K562 (cell line): ENCODE measurements at regions not wholly inside any gene's neighbourhood (a gene's known extent, or its start where the extent isn't known, plus 50 kb on each side); places are given as distances from the start of the nearest gene placed in this dataset.

ENCODE experiments used
- ATAC-seq: fragments of 200-7000 bp; cut with Tn5 transposase; 3 replicates; pipeline ENCODE4 v1.9.1; 2020; ENCODE audit warnings: moderate library complexity
- BruUV-seq: library from RNA; stranded (reverse); fragments of 400-500 nt; replicated peaks from 2 replicates; lab custom pipeline; 2021; lab: Mats Ljungman, UMichigan
- CTCF ChIA-PET: fragments of 300-600 bp; formaldehyde crosslinking; extraction: SDS; loops from one replicate; lab custom pipeline; 2021; ENCODE audit warnings: low intra/inter-chr PET ratio; lab: Yijun Ruan, JAX
- POLR2A ChIA-PET: fragments of 300-600, 350-650 bp; sonication (Branson Sonifier 250); formaldehyde crosslinking; extraction: SDS; loops from one replicate; lab custom pipeline; 2021; ENCODE audit warnings: antibody characterized with exemption, inconsistent platforms; lab: Yijun Ruan, JAX
- DNase-seq, 4 experiments: peaks; one replicate each; pipeline versions ENCODE4 v3.0.0 to v3.0.0-alpha.2; 2011 to 2018; ENCODE audit warnings: low spot score in 3 of 4, mixed read lengths in 3 of 4; ENCODE audit errors: extremely low read depth in 1 of 4
- FAIRE-seq: peaks from 2 replicates; lab custom pipeline; 2011; peaks lifted over from hg19 to GRCh38; lab: Jason Lieb, UNC
- H2AFZ ChIP-seq: 2 replicates; pipeline ENCODE4 v1.6.0; 2011; ENCODE audit warnings: low read depth, low read length, control low read depth, inconsistent platforms
- H3K27ac ChIP-seq: fragments of 200-600 bp; 3 replicates; pipeline ENCODE4 v1.8.0; 2011; ENCODE audit warnings: low read depth, mild to moderate bottlenecking, control low read depth, inconsistent platforms, low read length, moderate library complexity, mixed read lengths; ENCODE audit errors: extremely low read depth
- H3K27me3 ChIP-seq, 2 experiments: fragments of 300-600 bp in 1 of 2; 2 replicates in 1 of 2; 3 replicates in 1 of 2; pipeline versions ENCODE4 v1.6.0 to v1.8.0; 2011; ENCODE audit warnings: inconsistent platforms in 2 of 2, low read length in 2 of 2, mild to moderate bottlenecking in 1 of 2, mixed read lengths in 1 of 2, moderate library complexity in 1 of 2; ENCODE audit not compliant: control insufficient read depth in 2 of 2, insufficient read depth in 2 of 2
- H3K36me3 ChIP-seq: fragments of 300-600 bp; 3 replicates; pipeline ENCODE4 v1.8.0; 2011; ENCODE audit warnings: mild to moderate bottlenecking, low read length, inconsistent platforms; ENCODE audit not compliant: control insufficient read depth, insufficient read depth
- H3K4me1 ChIP-seq, 2 experiments: fragments of 200-600 bp in 1 of 2; replicated peaks in 1 of 2; 2 replicates in 1 of 2; 3 replicates in 1 of 2; pipeline versions ENCODE4 v1.5.1 to v1.8.0; 2011; ENCODE audit warnings: inconsistent platforms in 2 of 2, low read length in 2 of 2, mild to moderate bottlenecking in 1 of 2, mixed read lengths in 1 of 2, moderate library complexity in 1 of 2; ENCODE audit not compliant: control insufficient read depth in 2 of 2, insufficient read depth in 2 of 2
- H3K4me2 ChIP-seq: 2 replicates; pipeline ENCODE4 v1.6.1; 2011; ENCODE audit warnings: low read length, control low read depth, inconsistent platforms, mixed read lengths; ENCODE audit not compliant: insufficient read depth
- H3K4me3 ChIP-seq: fragments of 200-600 bp; sonication (generic), shearing (Covaris generic); 2 replicates; pipeline ENCODE4 v1.5.1; 2016; ENCODE audit warnings: control low read depth, inconsistent platforms
- H3K79me2 ChIP-seq: fragments of 200-600 bp; 3 replicates; pipeline ENCODE4 v1.8.0; 2011; ENCODE audit warnings: low read length, inconsistent platforms; ENCODE audit not compliant: control insufficient read depth, insufficient read depth
- H3K9ac ChIP-seq, 2 experiments: 2 replicates each; pipeline versions ENCODE4 v1.6.0 to v1.6.1; 2011; ENCODE audit warnings: low read depth in 2 of 2, low read length in 2 of 2, control low read depth in 1 of 2, inconsistent platforms in 1 of 2, mild to moderate bottlenecking in 1 of 2, mixed read lengths in 1 of 2; ENCODE audit not compliant: insufficient read depth in 1 of 2
- H3K9me1 ChIP-seq: one replicate; pipeline ENCODE4 v1.6.0; 2011; ENCODE audit warnings: inconsistent platforms, mild to moderate bottlenecking, low read length, moderate library complexity; ENCODE audit not compliant: control insufficient read depth, insufficient read depth
- H3K9me3 ChIP-seq: replicated peaks from 2 replicates; pipeline ENCODE4 v1.5.1; 2011; ENCODE audit warnings: low read depth, low read length, inconsistent platforms; ENCODE audit not compliant: control insufficient read depth, insufficient read depth
- H4K20me1 ChIP-seq: replicated peaks from 2 replicates; pipeline ENCODE4 v1.6.1; 2011; ENCODE audit warnings: low read length, inconsistent platforms, mixed read lengths; ENCODE audit not compliant: control insufficient read depth, insufficient read depth
- BACH1 ChIP-seq: fragments of 200-800 bp; sonication (Bioruptor generic); IDR thresholded peaks from 2 replicates; pipeline ENCODE4 v1.6.1; 2016; ENCODE audit warnings: missing genetic modification characterization, missing compliant biosample characterization
- HMGN3 ChIP-seq: IDR thresholded peaks from 2 replicates; pipeline ENCODE4 v1.6.1; 2011; ENCODE audit warnings: borderline replicate concordance, low read depth, mild to moderate bottlenecking, mixed read lengths, low read length; ENCODE audit not compliant: insufficient read length; ENCODE audit errors: extremely low read depth
- HNRNPK ChIP-seq: fragments of 200-400 bp; formaldehyde crosslinking; IDR thresholded peaks from one replicate; pipeline ENCODE4 v1.6.1; 2018; ENCODE audit warnings: mild to moderate bottlenecking, low read depth, low read length; ENCODE audit not compliant: poor library complexity, severe bottlenecking
- PHB2 ChIP-seq: fragments of 450-650 bp; IDR thresholded peaks from 2 replicates; pipeline ENCODE4 v1.6.1; 2017; ENCODE audit warnings: low read depth
- POU5F1 ChIP-seq: fragments of 150-350 bp; IDR thresholded peaks from 2 replicates; pipeline ENCODE4 v1.6.1; 2014; ENCODE audit warnings: borderline replicate concordance, low read length, low read depth, mild to moderate bottlenecking; ENCODE audit not compliant: partially characterized antibody
- STAT5A ChIP-seq: IDR thresholded peaks from 2 replicates; pipeline ENCODE4 v1.6.1; 2012; ENCODE audit warnings: low read length, inconsistent platforms, borderline replicate concordance
- TEAD1 ChIP-seq, 2 experiments: fragments of 450-650 bp in 1 of 2; sonication (generic) in 1 of 2; formaldehyde crosslinking; IDR thresholded peaks; 2 replicates each; pipeline versions ENCODE4 v1.4.0 to v1.8.0; 2020 to 2022; ENCODE audit warnings: mild to moderate bottlenecking in 2 of 2, missing genetic modification reagents in 1 of 2
- TGIF2 ChIP-seq: sonication (generic); formaldehyde crosslinking; IDR thresholded peaks from 2 replicates; pipeline ENCODE4 v1.8.1; 2022; ENCODE audit warnings: mild to moderate bottlenecking, missing genetic modification reagents, moderate library complexity
- ZFX ChIP-seq: sonication (generic); formaldehyde crosslinking; IDR thresholded peaks from 2 replicates; pipeline ENCODE4 v1.8.0; 2022; ENCODE audit warnings: mild to moderate bottlenecking, missing genetic modification reagents, moderate library complexity
- ZKSCAN8 ChIP-seq: fragments of 200-800 bp; sonication (Bioruptor generic); IDR thresholded peaks from 2 replicates; pipeline ENCODE4 v1.6.1; 2016; ENCODE audit warnings: missing genetic modification characterization, missing compliant biosample characterization
- ZNF133 ChIP-seq: fragments of 250-450 bp; sonication (Bioruptor Pico); IDR thresholded peaks from 2 replicates; pipeline ENCODE4 v1.4.0; 2020; ENCODE audit warnings: mild to moderate bottlenecking
- ZNF41 ChIP-seq: fragments of 250-450 bp; sonication (Bioruptor Pico); conservative IDR thresholded peaks from 2 replicates; pipeline ENCODE4 v1.4.0; 2020; ENCODE audit warnings: mild to moderate bottlenecking
- WGBS: fragments of 100-300 bp; shearing (Covaris generic); methylation state at CpG from one replicate; pipeline ENCODE4 v1.1.6; 2016; ENCODE audit warnings: low coverage, mixed read lengths; ENCODE audit not compliant: insufficient coverage; ENCODE audit errors: missing lambda C conversion rate; 5-methylcytosine and 5-hydroxymethylcytosine counted together
- in situ Hi-C: fragments of 300-500 bp; cut with MboI; formaldehyde crosslinking; loops from 4 replicates; pipeline ENCODE4 v1.15.0; 2018; ENCODE audit warnings: inconsistent platforms, mixed read lengths
- intact Hi-C: fragments of 100-400 bp; cut with micrococcal nuclease; formaldehyde crosslinking; loops from 2 replicates; pipeline ENCODE4 v1.14.2; 2022

- no peak for TF ChIP-seq ZNF41 (CRISPR knock-in tag)
- no peak for TF ChIP-seq HMGN3
- TF ChIP-seq TGIF2 (CRISPR knock-in tag) = no peak
- Histone ChIP-seq H3K9me3 (no peaks in the 10 kb centered on the region), H3K27me3 (no peaks in the 10 kb centered on the region), H2AFZ (no peak overlapping the region), H3K27ac (no peak overlapping the region), H3K79me2 (no peaks in the 10 kb centered on the region), H3K4me2 (no peak overlapping the region), H4K20me1 (no peaks in the 10 kb centered on the region), H3K9me1 (no peaks in the 10 kb centered on the region), H3K4me3 (no peak overlapping the region), H3K9ac (no peak overlapping the region), H3K4me1 (no peaks in the 10 kb centered on the region), H3K36me3 (no peaks in the 10 kb centered on the region)
- FAIRE-seq (no peak), ATAC-seq (no peak), DNase-seq (no peak)
- intact Hi-C loops = no loop called here
- no TSS peak for BruUV-seq
- ChIA-PET CTCF (no interaction called here), POLR2A (no interaction called here)
- in situ Hi-C loops = no loop called here
- 0% methylated on average over 5 of the region's 5 CpGs for WGBS
Measured at GRCh38 chr13:109274188-109274821, 512.1 kb downstream of the IRS2 start.

DNA sequence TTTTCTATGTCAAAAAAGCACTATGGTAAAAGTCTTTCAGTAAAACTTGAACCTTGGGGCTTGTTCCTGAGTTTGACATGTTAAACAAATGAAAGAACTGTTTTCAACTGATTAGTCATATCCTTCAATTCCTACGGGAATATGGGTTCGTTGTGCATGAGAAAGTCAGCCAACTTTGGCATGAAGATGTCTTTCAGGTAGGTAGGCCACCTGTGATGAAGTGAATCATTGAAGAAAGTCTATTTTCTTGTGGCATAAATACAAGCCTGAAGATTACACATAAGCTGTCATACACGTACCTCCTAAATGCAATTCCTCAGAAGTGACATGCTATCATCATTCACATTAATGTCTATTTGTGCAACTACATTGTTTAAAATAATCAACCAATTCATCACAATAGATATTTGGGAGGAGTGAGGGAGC, 513.0 kb downstream of the IRS2 start:
- intact Hi-C loops = no loop called here
- H4K20me1 ChIP-seq = no peaks in the 10 kb centered on the region
- H3K27me3 ChIP-seq = no peaks in the 10 kb centered on the region
- no peak overlapping the region for H3K4me2 ChIP-seq
- no peak for DNase-seq
- ChIA-PET CTCF (no interaction called here), POLR2A (no interaction called here)
- no peaks in the 10 kb centered on the region for H3K79me2 ChIP-seq
- TF ChIP-seq HNRNPK = no peak
- no peak for TF ChIP-seq TEAD1 (CRISPR knock-in tag; IDR thresholded peaks at IDR 0.05)
- TF ChIP-seq BACH1 (tag) = no peak
- no peak for TF ChIP-seq ZKSCAN8 (CRISPR knock-in tag)
- TF ChIP-seq ZFX = no peak
- TF ChIP-seq STAT5A = no peak
- TF ChIP-seq PHB2 = no peak
- no peak for TF ChIP-seq ZNF133
- no peak for TF ChIP-seq POU5F1
- no peak overlapping the region for H3K27ac ChIP-seq
- no peaks in the 10 kb centered on the region for H3K36me3 ChIP-seq
- no peak for FAIRE-seq
- H3K4me3 ChIP-seq = no peak overlapping the region
- 0% methylated on average over 3 of the region's 3 CpGs for WGBS
- BruUV-seq = no TSS peak
- no peaks in the 10 kb centered on the region for H3K9me1 ChIP-seq
- no peak for ATAC-seq
- no peaks in the 10 kb centered on the region for H3K4me1 ChIP-seq
- in situ Hi-C loops = no loop called here
- H2AFZ ChIP-seq = no peak overlapping the region
- no peak overlapping the region for H3K9ac ChIP-seq
- no peaks in the 10 kb centered on the region for H3K9me3 ChIP-seq
